ENCODE measurements at regions not wholly inside any gene's neighbourhood (a gene's known extent, or its start where the extent isn't known, plus 50 kb on each side); places are given as distances from the start of the nearest gene placed in this dataset.
"Not testable (repeated sequence)": the region's sequence is repeated elsewhere in the genome, so short reads cannot be mapped to it uniquely, and the experiment has no call there.

DNA sequence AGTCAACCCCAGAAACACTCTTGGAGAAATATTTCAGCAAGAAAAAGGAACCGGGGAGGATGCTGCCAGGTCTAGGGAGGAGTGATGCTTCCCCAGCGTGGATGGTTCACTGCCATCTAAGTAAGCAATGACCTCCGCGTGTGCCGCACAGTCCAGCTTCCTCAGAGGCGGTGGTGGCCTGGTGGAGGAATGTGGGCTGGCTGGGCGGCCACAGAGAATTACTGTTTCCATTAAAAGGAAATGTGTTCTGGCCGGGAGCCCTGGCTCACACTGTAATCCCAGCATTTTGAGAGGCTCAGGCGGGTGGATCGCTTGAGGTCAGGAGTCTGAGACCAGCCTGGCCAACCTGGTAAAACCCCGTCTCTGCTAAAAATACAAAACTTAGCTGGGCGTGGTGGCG lies 356.7 kb downstream of the GOLGA6L6 start:
- 87% methylated on average over 7 of the region's 13 CpGs; no CpG with 5 or more reads in 1 of the 2 experiments for WGBS, 2 experiments (ENCODE audit: extremely low coverage in 1 of 2, insufficient coverage in 1 of 2, insufficient read length in 1 of 2, insufficient replicate concordance in 2 of 2, low coverage in 1 of 2, low lambda C conversion rate in 2 of 2, missing lambda C conversion rate in 1 of 2)
- H3K56ac ChIP-seq (replicated peaks; ENCODE audit: insufficient read length, low read depth, low read length); FAIRE-seq; H2BK20ac ChIP-seq (ENCODE audit: low read length); H3K4me3 ChIP-seq (ENCODE audit: extremely low read depth in 1 of 4, insufficient read depth in 2 of 4, low read depth in 3 of 4, low read length in 4 of 4); H3K27ac ChIP-seq (ENCODE audit: low read depth, low read length); H3K4me1 ChIP-seq (replicated peaks in 1 of 4; ENCODE audit: control insufficient read depth in 3 of 4, insufficient read depth in 4 of 4, low read length in 3 of 4); H3K79me1 ChIP-seq (ENCODE audit: low read depth, low read length); H2BK120ac ChIP-seq (replicated peaks; ENCODE audit: low read depth, low read length); POLR2A ChIA-PET (ENCODE audit: partially characterized antibody); H2BK12ac ChIP-seq (ENCODE audit: low read depth, low read length); H4K91ac ChIP-seq (replicated peaks; ENCODE audit: insufficient read length, low read length); H3K36me3 ChIP-seq (ENCODE audit: control insufficient read depth in 2 of 4, insufficient read depth in 4 of 4, low read length in 3 of 4); H4K5ac ChIP-seq (ENCODE audit: insufficient read length, low read depth, low read length); H3K4ac ChIP-seq (replicated peaks; ENCODE audit: insufficient read length, low read depth, low read length); H3K14ac ChIP-seq (ENCODE audit: insufficient read length); CTCF ChIA-PET (ENCODE audit: partially characterized antibody); H3K79me2 ChIP-seq (ENCODE audit: control insufficient read depth in 1 of 2, insufficient read depth in 2 of 2, low read length in 2 of 2); DNase-seq (ENCODE audit: low read depth in 1 of 2, low spot score in 2 of 2); H3K18ac ChIP-seq (ENCODE audit: extremely low read depth, low read length); H3K9ac ChIP-seq (replicated peaks in 1 of 4; ENCODE audit: extremely low read depth in 1 of 4, low read depth in 3 of 4, low read length in 3 of 4); H3K4me2 ChIP-seq (ENCODE audit: insufficient read depth in 1 of 2, low read depth in 2 of 2, low read length in 2 of 2); H2BK5ac ChIP-seq (ENCODE audit: low read depth, low read length); H2AFZ ChIP-seq (ENCODE audit: low read length); H2AK5ac ChIP-seq (ENCODE audit: low read depth, low read length); H4K8ac ChIP-seq (ENCODE audit: extremely low read depth, insufficient read depth, low read length); H3K23me2 ChIP-seq (ENCODE audit: low read depth, low read length); H3K27me3 ChIP-seq (replicated peaks in 1 of 4; ENCODE audit: control insufficient read depth in 3 of 4, extremely low read depth in 1 of 4, insufficient read depth in 3 of 4, low read length in 3 of 4); H4K20me1 ChIP-seq (replicated peaks in 1 of 2; ENCODE audit: control insufficient read depth in 1 of 2, insufficient read depth in 2 of 2, low read length in 2 of 2); H3K23ac ChIP-seq (ENCODE audit: insufficient read length); H2BK15ac ChIP-seq (ENCODE audit: low read length): not testable (repeated sequence)
- peaks cover 7 to 17% of the 10 kb centered on the region in 2 experiments; a peak in 2 of 4 replicates for H3K9me3 ChIP-seq (ENCODE audit: insufficient read depth in 2 of 2, low read depth in 1 of 2, low read length in 1 of 2)

DNA sequence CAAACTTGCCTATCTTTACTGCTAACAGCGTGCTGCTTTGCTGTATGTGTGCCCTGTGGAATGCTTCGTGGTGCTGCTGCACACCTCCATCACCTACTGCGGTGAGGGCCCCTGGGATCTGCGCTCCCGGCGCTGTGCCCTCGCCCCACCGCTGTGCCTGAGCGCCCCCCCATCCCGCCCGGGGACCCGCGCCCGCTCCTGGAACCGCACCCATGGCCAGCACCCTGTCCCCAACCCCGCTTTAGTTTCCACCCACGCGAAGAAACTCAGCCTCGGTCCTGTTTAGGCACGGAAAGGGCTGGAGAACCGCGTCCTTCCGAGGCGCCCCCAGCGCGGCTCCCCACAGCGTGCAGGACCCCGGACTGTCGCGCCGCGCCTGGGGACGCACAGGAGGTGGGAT lies 373.4 kb downstream of the GOLGA6L6 start:
- H3K79me2 ChIP-seq (ENCODE audit: control insufficient read depth in 1 of 2, insufficient read depth in 2 of 2, low read length in 2 of 2); H3K36me3 ChIP-seq (ENCODE audit: control insufficient read depth in 2 of 4, insufficient read depth in 4 of 4, low read length in 3 of 4); H3K4me3 ChIP-seq (ENCODE audit: extremely low read depth in 1 of 4, insufficient read depth in 2 of 4, low read depth in 3 of 4, low read length in 4 of 4); H4K5ac ChIP-seq (ENCODE audit: insufficient read length, low read depth, low read length); H3K18ac ChIP-seq (ENCODE audit: extremely low read depth, low read length); H3K79me1 ChIP-seq (ENCODE audit: low read depth, low read length); H3K23me2 ChIP-seq (ENCODE audit: low read depth, low read length); H3K27ac ChIP-seq (ENCODE audit: low read depth, low read length); POLR2A ChIA-PET (ENCODE audit: partially characterized antibody); H3K4ac ChIP-seq (replicated peaks; ENCODE audit: insufficient read length, low read depth, low read length); H2BK120ac ChIP-seq (replicated peaks; ENCODE audit: low read depth, low read length); H3K4me2 ChIP-seq (ENCODE audit: insufficient read depth in 1 of 2, low read depth in 2 of 2, low read length in 2 of 2); H2BK12ac ChIP-seq (ENCODE audit: low read depth, low read length); H3K56ac ChIP-seq (replicated peaks; ENCODE audit: insufficient read length, low read depth, low read length); H3K23ac ChIP-seq (ENCODE audit: insufficient read length); H2BK20ac ChIP-seq (ENCODE audit: low read length); H3K27me3 ChIP-seq (replicated peaks in 1 of 4; ENCODE audit: control insufficient read depth in 3 of 4, extremely low read depth in 1 of 4, insufficient read depth in 3 of 4, low read length in 3 of 4); H2BK15ac ChIP-seq (ENCODE audit: low read length); H2AK5ac ChIP-seq (ENCODE audit: low read depth, low read length); H3K9ac ChIP-seq (replicated peaks in 1 of 4; ENCODE audit: extremely low read depth in 1 of 4, low read depth in 3 of 4, low read length in 3 of 4); H4K91ac ChIP-seq (replicated peaks; ENCODE audit: insufficient read length, low read length); H3K9me3 ChIP-seq (ENCODE audit: insufficient read depth in 2 of 2, low read depth in 1 of 2, low read length in 1 of 2); H2AFZ ChIP-seq (ENCODE audit: low read length); H4K20me1 ChIP-seq (replicated peaks in 1 of 2; ENCODE audit: control insufficient read depth in 1 of 2, insufficient read depth in 2 of 2, low read length in 2 of 2); CTCF ChIA-PET (ENCODE audit: partially characterized antibody); H3K4me1 ChIP-seq (replicated peaks in 1 of 4; ENCODE audit: control insufficient read depth in 3 of 4, insufficient read depth in 4 of 4, low read length in 3 of 4); H2BK5ac ChIP-seq (ENCODE audit: low read depth, low read length); H3K14ac ChIP-seq (ENCODE audit: insufficient read length); DNase-seq (ENCODE audit: low read depth in 1 of 2, low spot score in 2 of 2); H4K8ac ChIP-seq (ENCODE audit: extremely low read depth, insufficient read depth, low read length); FAIRE-seq: not testable (repeated sequence)
- WGBS, 2 experiments (ENCODE audit: extremely low coverage in 1 of 2, insufficient coverage in 1 of 2, insufficient read length in 1 of 2, insufficient replicate concordance in 2 of 2, low coverage in 1 of 2, low lambda C conversion rate in 2 of 2, missing lambda C conversion rate in 1 of 2): no CpG with 5 or more reads among the region's 33 CpGs
